SK-N-MC (cell line): ENCODE measurements at regions not wholly inside any gene's neighbourhood (a gene's known extent, or its start where the extent isn't known, plus 50 kb on each side); places are given as distances from the start of the nearest gene placed in this dataset.

Source experiments
- EZH2 ChIP-seq: fragments of 200-600 bp; sonication (generic); IDR thresholded peaks from one replicate; pipeline ENCODE4 v1.6.1; 2017; ENCODE audit warnings: antibody characterized with exemption
- FOXP2 ChIP-seq: optimal IDR thresholded peaks from 2 replicates; pipeline ENCODE3; 2011; ENCODE audit warnings: mild to moderate bottlenecking, moderate library complexity; ENCODE audit not compliant: insufficient read depth; ENCODE audit errors: extremely low read length, control extremely low read depth
- POLR2AphosphoS5 ChIP-seq: IDR thresholded peaks from 2 replicates; pipeline ENCODE4 v1.6.1; 2012; ENCODE audit warnings: mild to moderate bottlenecking, low read depth, low read length, borderline replicate concordance

DNA sequence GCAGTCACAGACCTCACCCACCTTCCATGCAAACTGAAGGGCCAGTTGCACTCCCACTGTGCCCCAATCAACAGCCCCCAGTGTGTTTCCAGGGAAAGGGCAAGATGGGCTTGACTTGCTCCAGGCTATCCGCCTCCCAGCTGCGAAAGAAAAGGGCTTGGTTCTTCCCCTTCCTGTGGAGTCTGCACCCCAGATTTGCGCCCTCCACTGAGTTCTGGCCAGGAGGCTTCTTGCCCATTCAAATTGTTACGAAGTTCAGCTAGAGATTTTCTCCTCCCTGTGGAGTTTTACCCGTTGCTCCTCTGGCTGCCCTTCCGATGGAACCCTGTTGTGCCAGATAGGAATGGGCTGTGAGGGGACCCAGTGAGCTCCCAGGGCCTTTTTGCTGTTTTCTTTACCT lies 1096.9 kb upstream of the ALCAM start:
- no peak for TF ChIP-seq POLR2AphosphoS5
- TF ChIP-seq EZH2: no peak
- TF ChIP-seq FOXP2: no peak
